OCI-LY1 (cell line): ENCODE measurements at regions not wholly inside any gene's neighbourhood (a gene's known extent, or its start where the extent isn't known, plus 50 kb on each side); places are given as distances from the start of the nearest gene placed in this dataset.

Source experiments
- H2AFZ ChIP-seq: fragments of 200-600 bp; sonication (generic), shearing (Covaris generic); 2 replicates; pipeline ENCODE4 v1.6.0; 2014; ENCODE audit warnings: antibody characterized with exemption, mild to moderate bottlenecking, low read length
- H3F3A ChIP-seq: fragments of 200-600 bp; sonication (generic), shearing (Covaris generic); 2 replicates; pipeline ENCODE4 v1.6.0; 2014; ENCODE audit warnings: mild to moderate bottlenecking, antibody characterized with exemption, low read length, moderate library complexity; ENCODE audit not compliant: insufficient read depth
- H3K27ac ChIP-seq: fragments of 200-600 bp; sonication (generic); 2 replicates; pipeline ENCODE4 v1.5.1; 2014; ENCODE audit warnings: low read length, mixed run types, mild to moderate bottlenecking, low read depth; ENCODE audit not compliant: poor library complexity, severe bottlenecking
- H3K27me3 ChIP-seq: fragments of 200-600 bp; sonication (generic); 2 replicates; pipeline ENCODE4 v1.6.0; 2014; ENCODE audit warnings: antibody characterized with exemption, mild to moderate bottlenecking, low read length, moderate library complexity; ENCODE audit not compliant: insufficient read depth
- H3K36me3 ChIP-seq: fragments of 200-600 bp; sonication (generic); 2 replicates; pipeline ENCODE4 v1.6.1; 2014; ENCODE audit warnings: mild to moderate bottlenecking, antibody characterized with exemption, low read length, moderate library complexity, mixed read lengths; ENCODE audit not compliant: insufficient read depth
- H3K4me1 ChIP-seq: fragments of 200-600 bp; sonication (generic); 2 replicates; pipeline ENCODE4 v1.5.1; 2014; ENCODE audit warnings: mild to moderate bottlenecking, low read length, moderate library complexity; ENCODE audit not compliant: insufficient read depth, severe bottlenecking
- H3K4me2 ChIP-seq: fragments of 200-600 bp; sonication (generic), shearing (Covaris generic); 2 replicates; pipeline ENCODE4 v1.6.1; 2014; ENCODE audit warnings: low read length
- H3K4me3 ChIP-seq: fragments of 200-600 bp; sonication (generic); 2 replicates; pipeline ENCODE4 v1.5.1; 2014; ENCODE audit warnings: low read length, low read depth, mild to moderate bottlenecking, mixed read lengths; ENCODE audit not compliant: poor library complexity, severe bottlenecking
- H3K79me2 ChIP-seq: fragments of 200-600 bp; shearing (Covaris generic); 2 replicates; pipeline ENCODE4 v1.6.1; 2016; ENCODE audit warnings: mixed run types, low read length, mixed read lengths; ENCODE audit not compliant: insufficient read depth
- H3K9ac ChIP-seq: fragments of 200-600 bp; sonication (generic), shearing (Covaris generic); 2 replicates; pipeline ENCODE4 v1.6.1; 2014; ENCODE audit warnings: mild to moderate bottlenecking, low read length, mixed read lengths
- H3K9me2 ChIP-seq: fragments of 200-600 bp; sonication (generic), shearing (Covaris generic); 2 replicates; pipeline ENCODE4 v1.6.1; 2014; ENCODE audit warnings: low read depth, mild to moderate bottlenecking, low read length, mixed read lengths
- H3K9me3 ChIP-seq: fragments of 200-600 bp; shearing (Covaris generic); 2 replicates; pipeline ENCODE4 v1.6.1; 2014; ENCODE audit warnings: low read length, mixed read lengths
- H4K20me1 ChIP-seq: fragments of 200-600 bp; sonication (generic), shearing (Covaris generic); 2 replicates; pipeline ENCODE4 v1.6.0; 2016; ENCODE audit warnings: mild to moderate bottlenecking, low read length; ENCODE audit not compliant: insufficient read depth
- CTCF ChIP-seq: fragments of 200-600 bp; sonication (generic), shearing (Covaris generic); IDR thresholded peaks from 2 replicates; pipeline ENCODE4 v1.5.1; 2017; ENCODE audit warnings: mild to moderate bottlenecking, antibody characterized with exemption, low read length, moderate library complexity, mixed read lengths
- EZH2 ChIP-seq: fragments of 200-600 bp; sonication (generic), shearing (Covaris generic); IDR thresholded peaks from 2 replicates; pipeline ENCODE4 v1.8.0; 2017; ENCODE audit warnings: borderline replicate concordance, mixed run types, mild to moderate bottlenecking, antibody characterized with exemption, low read length, moderate library complexity, mixed read lengths

GRCh38 chr3:146817704-146818103, 212.6 kb upstream of the PLSCR5 start:
- TF ChIP-seq CTCF (peak; percentile 28; the same call in 1 of the 2 replicates), EZH2 (no peak)

GRCh38 chr3:146814601-146815315, 209.6 kb upstream of the PLSCR5 start:
- no peaks in the 10 kb centered on the region for H3K79me2 ChIP-seq
- H3K9ac ChIP-seq: no peak overlapping the region
- TF ChIP-seq CTCF (no peak), EZH2 (no peak)
- H3K9me2 ChIP-seq: peaks cover 3% of the 10 kb centered on the region; the same call in 1 of the 2 replicates
- H3K36me3 ChIP-seq: no peaks in the 10 kb centered on the region
- H3K27me3 ChIP-seq: no peaks in the 10 kb centered on the region
- H3K9me3 ChIP-seq: no peaks in the 10 kb centered on the region
- H3K4me3 ChIP-seq: no peak overlapping the region
- H3K4me2 ChIP-seq: no peak overlapping the region
- no peaks in the 10 kb centered on the region for H3F3A ChIP-seq
- no peak overlapping the region for H3K27ac ChIP-seq
- H3K4me1 ChIP-seq: no peaks in the 10 kb centered on the region
- H2AFZ ChIP-seq: no peak overlapping the region
- H4K20me1 ChIP-seq: no peaks in the 10 kb centered on the region; the same call in 1 of the 2 replicates

More at GRCh38 chr3:146817704-146818103, 212.6 kb upstream of the PLSCR5 start:
- Histone ChIP-seq H3K36me3 (no peaks in the 10 kb centered on the region), H3K9me2 (peaks cover 3% of the 10 kb centered on the region; the same call in 1 of the 2 replicates), H3K4me3 (no peak overlapping the region), H3K27me3 (no peaks in the 10 kb centered on the region), H2AFZ (no peak overlapping the region), H3K4me1 (no peaks in the 10 kb centered on the region), H3K9me3 (no peaks in the 10 kb centered on the region), H3K79me2 (no peaks in the 10 kb centered on the region), H3K4me2 (no peak overlapping the region), H3K27ac (no peak overlapping the region), H3F3A (no peaks in the 10 kb centered on the region), H3K9ac (no peak overlapping the region), H4K20me1 (no peaks in the 10 kb centered on the region; the same call in 1 of the 2 replicates)

GRCh38 chr3:146813496-146813895, 208.3 kb upstream of the PLSCR5 start:
- Histone ChIP-seq H3K79me2 (no peaks in the 10 kb centered on the region), H3K9me3 (no peaks in the 10 kb centered on the region), H3K27ac (no peak overlapping the region), H3K9ac (no peak overlapping the region), H3K4me2 (no peak overlapping the region), H2AFZ (no peak overlapping the region), H3K36me3 (no peaks in the 10 kb centered on the region), H3K9me2 (peaks cover 3% of the 10 kb centered on the region; the same call in 1 of the 2 replicates), H4K20me1 (no peaks in the 10 kb centered on the region; the same call in 1 of the 2 replicates), H3F3A (no peaks in the 10 kb centered on the region), H3K4me3 (no peak overlapping the region), H3K4me1 (no peaks in the 10 kb centered on the region), H3K27me3 (no peaks in the 10 kb centered on the region)
- no peak for TF ChIP-seq EZH2
- no peak for TF ChIP-seq CTCF
